ENCODE measurements at regions not wholly inside any gene's neighbourhood (a gene's known extent, or its start where the extent isn't known, plus 50 kb on each side); places are given as distances from the start of the nearest gene placed in this dataset.

GRCh38 chr2:175806570-175806969 lies 195.5 kb downstream of the LNPK start:
- TF ChIP-seq MYC (IDR thresholded peaks at IDR 0.05; ENCODE audit: borderline replicate concordance, low read length) (no peak), CTCF (IDR thresholded peaks at IDR 0.05) (no peak), POLR2A (IDR thresholded peaks at IDR 0.05; ENCODE audit: low read length) (no peak), CBX2 (IDR thresholded peaks at IDR 0.05; ENCODE audit: borderline replicate concordance, low read depth) (no peak), MAFK (IDR thresholded peaks at IDR 0.05; ENCODE audit: partially characterized antibody) (peak; percentile 20), NPAS2 (CRISPR knock-in tag; IDR thresholded peaks at IDR 0.05; ENCODE audit: borderline replicate concordance) (no peak), ZC3H11A (IDR thresholded peaks at IDR 0.05) (no peak), ZFP36 (IDR thresholded peaks at IDR 0.05; ENCODE audit: borderline replicate concordance, partially characterized antibody) (no peak), HOXB13 (CRISPR knock-in tag; IDR thresholded peaks at IDR 0.05; ENCODE audit: low read depth) (no peak), MAZ (IDR thresholded peaks at IDR 0.05; ENCODE audit: borderline replicate concordance, low read depth, low read length) (no peak)
